Transverse colon (tissue), 4 donors: ENCODE measurements at regions not wholly inside any gene's neighbourhood (a gene's known extent, or its start where the extent isn't known, plus 50 kb on each side); places are given as distances from the start of the nearest gene placed in this dataset.

Experiments
- CTCF ChIP-seq, 5 experiments: fragments of 200-600 bp in 3 of 5; fragments of 450-650 bp in 2 of 5; sonication (generic) in 3 of 5; IDR thresholded peaks; 1 replicate in 2 of 5; 2 replicates in 3 of 5; pipeline ENCODE4 v1.5.1; 2016 to 2017; ENCODE audit warnings: antibody characterized with exemption in 5 of 5, inconsistent platforms in 3 of 5, mild to moderate bottlenecking in 2 of 5, moderate library complexity in 1 of 5
- POLR2A ChIP-seq: fragments of 450-650 bp; IDR thresholded peaks from one replicate; pipeline ENCODE4 v1.6.1; 2016; ENCODE audit warnings: antibody characterized with exemption, mild to moderate bottlenecking, moderate library complexity
- POLR2AphosphoS5 ChIP-seq, 3 donors: sonication (generic); formaldehyde crosslinking; IDR thresholded peaks; one replicate each; pipeline ENCODE4 v1.6.1; 2016; ENCODE audit warnings: antibody characterized with exemption in 3 of 3

- no peak for TF ChIP-seq POLR2A
- TF ChIP-seq CTCF (IDR thresholded peaks at IDR 0.05): no peak
- TF ChIP-seq POLR2AphosphoS5 (IDR thresholded peaks at IDR 0.05): no peak
Measured at GRCh38 chr5:101561018-101561417, 657.9 kb upstream of the ST8SIA4 start.
